Left lung (tissue), 4 donors: ENCODE measurements at regions not wholly inside any gene's neighbourhood (a gene's known extent, or its start where the extent isn't known, plus 50 kb on each side); places are given as distances from the start of the nearest gene placed in this dataset.
"Not testable (repeated sequence)": the region's sequence is repeated elsewhere in the genome, so short reads cannot be mapped to it uniquely, and the experiment has no call there.

ENCODE experiments used
- ATAC-seq: fragments of 200-7000 bp; cut with Tn5 transposase; one replicate; pipeline ENCODE4 v1.9.1; 2020; ENCODE audit warnings: moderate library complexity
- DNase-seq, 4 donors: peaks; one replicate each; pipeline ENCODE4 v3.0.0-alpha.2; 2013 to 2020
- H3K27ac ChIP-seq, 2 donors: fragments of 200-600 bp; sonication (generic) in 1 of 2; one replicate each; pipeline versions ENCODE4 v1.5.0 to v1.8.0; 2020 to 2021
- H3K27me3 ChIP-seq, 2 donors: fragments of 200-600 bp; sonication (generic) in 1 of 2; one replicate each; pipeline versions ENCODE4 v1.5.0 to v1.8.0; 2020 to 2021
- H3K36me3 ChIP-seq, 2 donors: fragments of 200-600 bp; sonication (generic) in 1 of 2; one replicate each; pipeline versions ENCODE4 v1.5.0 to v1.8.0; 2020 to 2021
- H3K4me1 ChIP-seq, 2 donors: fragments of 200-600 bp; one replicate each; pipeline ENCODE4 v1.8.0; 2021
- H3K4me3 ChIP-seq, 2 donors: fragments of 200-600 bp; sonication (generic) in 1 of 2; one replicate each; pipeline versions ENCODE4 v1.5.0 to v1.8.0; 2020 to 2021; ENCODE audit warnings: mild to moderate bottlenecking in 1 of 2
- H3K9me3 ChIP-seq, 2 donors: fragments of 200-600 bp; sonication (generic) in 1 of 2; one replicate each; pipeline versions ENCODE4 v1.5.0 to v1.8.0; 2020 to 2021
- CTCF ChIP-seq, 2 donors: fragments of 200-600 bp; sonication (generic) in 1 of 2; IDR thresholded peaks; one replicate each; pipeline versions ENCODE4 v1.5.0 to v1.8.0; 2021; ENCODE audit warnings: antibody characterized with exemption in 2 of 2
- intact Hi-C, 2 donors: fragments of 100-400 bp; cut with DNase I; formaldehyde crosslinking; loops; one replicate each; pipeline versions ENCODE4 v1.11.2 to v1.14.2; 2022
- donor health status: DM: no; HTN: yes; CAD: no.
- donor health status: DM: no; HTN: no; CAD: no.

GRCh38 chr5:99156688-99157087 lies 227.9 kb upstream of the CHD1 start:
- intact Hi-C loops, result no loop called here
- Histone ChIP-seq H3K4me1 (no peaks in the 10 kb centered on the region), H3K36me3 (no peaks in the 10 kb centered on the region), H3K27me3 (no peaks in the 10 kb centered on the region), H3K4me3 (no peak overlapping the region), H3K27ac (no peak overlapping the region), H3K9me3 (no peaks in the 10 kb centered on the region)
- DNase-seq (no peak), ATAC-seq (no peak)
- no peak for TF ChIP-seq CTCF (IDR thresholded peaks at IDR 0.05)

- H3K27ac ChIP-seq, H3K27me3 ChIP-seq, H3K4me3 ChIP-seq, H3K4me1 ChIP-seq, H3K36me3 ChIP-seq, intact Hi-C loops, DNase-seq, ATAC-seq: not testable (repeated sequence)
- peaks cover 0 to 25% of the 10 kb centered on the region in 2 donors for H3K9me3 ChIP-seq
Measured at GRCh38 chr5:99143283-99143795, 214.5 kb upstream of the CHD1 start.

- intact Hi-C loops, result no loop called here
- Histone ChIP-seq H3K27ac (no peak overlapping the region), H3K36me3 (no peaks in the 10 kb centered on the region), H3K27me3 (no peaks in the 10 kb centered on the region), H3K4me3 (no peak overlapping the region), H3K4me1 (no peaks in the 10 kb centered on the region), H3K9me3 (peaks cover 0 to 25% of the 10 kb centered on the region in 2 donors)
- TF ChIP-seq CTCF (IDR thresholded peaks at IDR 0.05), result no peak
- ATAC-seq (no peak), DNase-seq (no peak)
Measured at GRCh38 chr5:99141534-99142128, 212.8 kb upstream of the CHD1 start.

GRCh38 chr5:99138911-99139310 lies 210.1 kb upstream of the CHD1 start:
- Histone ChIP-seq H3K9me3 (peaks cover 0 to 16% of the 10 kb centered on the region in 2 donors), H3K36me3 (no peaks in the 10 kb centered on the region), H3K27me3 (no peaks in the 10 kb centered on the region), H3K4me3 (no peak overlapping the region), H3K27ac (no peak overlapping the region), H3K4me1 (no peaks in the 10 kb centered on the region)
- intact Hi-C loops, result no loop called here
- no peak for TF ChIP-seq CTCF (IDR thresholded peaks at IDR 0.05)
- DNase-seq (no peak), ATAC-seq (no peak)

GRCh38 chr5:99133921-99134320 lies 205.1 kb upstream of the CHD1 start:
- Histone ChIP-seq H3K4me3 (no peak overlapping the region), H3K4me1 (no peaks in the 10 kb centered on the region), H3K36me3 (no peaks in the 10 kb centered on the region), H3K9me3 (no peaks in the 10 kb centered on the region), H3K27ac (no peak overlapping the region), H3K27me3 (no peaks in the 10 kb centered on the region)
- DNase-seq, result no peak
- no peak for ATAC-seq
- no peak for TF ChIP-seq CTCF (IDR thresholded peaks at IDR 0.05)
- intact Hi-C loops, result no loop called here
